ENCODE measurements at regions not wholly inside any gene's neighbourhood (a gene's known extent, or its start where the extent isn't known, plus 50 kb on each side); places are given as distances from the start of the nearest gene placed in this dataset.
A peak's percentile ranks its signal among the peaks of the same experiment; 100 is the strongest.

GRCh38 chr17:12588531-12588930 lies 77.2 kb upstream of the MYOCD start:
- DNase-seq (ENCODE audit: low spot score), result no peak

- no peak for DNase-seq (ENCODE audit: low spot score)
Measured at GRCh38 chr17:12590417-12590816, 75.3 kb upstream of the MYOCD start.

- peak; percentile 27 for DNase-seq (ENCODE audit: low spot score)
Measured at GRCh38 chr17:12591021-12591735, 74.5 kb upstream of the MYOCD start.

- no peak for DNase-seq (ENCODE audit: low spot score)
Measured at GRCh38 chr17:12592941-12593340, 72.7 kb upstream of the MYOCD start.

GRCh38 chr17:12596961-12597360 lies 68.7 kb upstream of the MYOCD start:
- DNase-seq (ENCODE audit: low spot score), result no peak

GRCh38 chr17:12597895-12598294 lies 67.8 kb upstream of the MYOCD start:
- no peak for DNase-seq (ENCODE audit: low spot score)

GRCh38 chr17:12599186-12599920 lies 66.3 kb upstream of the MYOCD start:
- DNase-seq (ENCODE audit: low spot score), result no peak

- DNase-seq (ENCODE audit: low spot score), result no peak
Measured at GRCh38 chr17:12600349-12600748, 65.3 kb upstream of the MYOCD start.

GRCh38 chr17:12603566-12603965 lies 62.1 kb upstream of the MYOCD start:
- no peak for DNase-seq (ENCODE audit: low spot score)

- DNase-seq (ENCODE audit: low spot score), result no peak
Measured at GRCh38 chr17:12605222-12605621, 60.5 kb upstream of the MYOCD start.

GRCh38 chr17:12613566-12613965 lies 52.1 kb upstream of the MYOCD start:
- no peak for DNase-seq (ENCODE audit: low spot score)
